Fibroblast of lung (primary cell): ENCODE measurements at regions not wholly inside any gene's neighbourhood (a gene's known extent, or its start where the extent isn't known, plus 50 kb on each side); places are given as distances from the start of the nearest gene placed in this dataset.

ENCODE experiments used
- DNase-seq, 2 donors: peaks; one replicate each; pipeline versions ENCODE4 v3.0.0 to v3.0.0-alpha.2; 2010; ENCODE audit warnings: low read depth in 2 of 2
- H2AFZ ChIP-seq: 2 replicates; pipeline ENCODE4 v1.5.1; 2012; ENCODE audit warnings: low read length, control low read depth, inconsistent platforms
- H3K27ac ChIP-seq: 2 replicates; pipeline ENCODE4 v1.5.1; 2011; ENCODE audit warnings: low read length, control low read depth; ENCODE audit not compliant: insufficient read depth
- H3K27me3 ChIP-seq: 2 replicates; pipeline ENCODE4 v1.5.1; 2011; ENCODE audit warnings: mild to moderate bottlenecking, low read length; ENCODE audit not compliant: control insufficient read depth, insufficient read depth
- H3K36me3 ChIP-seq: 2 replicates; pipeline ENCODE4 v1.5.1; 2011; ENCODE audit warnings: low read length; ENCODE audit not compliant: control insufficient read depth, insufficient read depth
- H3K4me1 ChIP-seq: 2 replicates; pipeline ENCODE4 v1.5.1; 2011; ENCODE audit warnings: low read length; ENCODE audit not compliant: control insufficient read depth, insufficient read depth; ENCODE audit errors: extremely low read depth
- H3K4me2 ChIP-seq: 2 replicates; pipeline ENCODE4 v1.5.1; 2011; ENCODE audit warnings: low read length, control low read depth; ENCODE audit not compliant: insufficient read depth; ENCODE audit errors: extremely low read depth
- H3K4me3 ChIP-seq, 4 experiments: fragments of 200-600 bp in 1 of 4; sonication (generic) in 1 of 4; replicated peaks in 1 of 4; 2 replicates each; pipeline ENCODE4 v1.5.1; 2011 to 2016; ENCODE audit warnings: low read length in 4 of 4, low read depth in 3 of 4, mild to moderate bottlenecking in 3 of 4, control low read depth in 2 of 4, inconsistent platforms in 1 of 4, mixed read lengths in 1 of 4; ENCODE audit not compliant: insufficient read depth in 1 of 4; ENCODE audit errors: control extremely low read depth in 1 of 4
- H3K79me2 ChIP-seq: 2 replicates; pipeline ENCODE4 v1.5.1; 2012; ENCODE audit warnings: mild to moderate bottlenecking, low read length, inconsistent platforms; ENCODE audit not compliant: control insufficient read depth, insufficient read depth
- H3K9ac ChIP-seq: 2 replicates; pipeline ENCODE4 v1.5.1; 2011; ENCODE audit warnings: mild to moderate bottlenecking, low read length, control low read depth; ENCODE audit not compliant: insufficient read depth
- H3K9me3 ChIP-seq: 2 replicates; pipeline ENCODE4 v1.5.1; 2012; ENCODE audit warnings: low read depth, low read length; ENCODE audit not compliant: control insufficient read depth, insufficient read depth
- H4K20me1 ChIP-seq: 2 replicates; pipeline ENCODE4 v1.5.1; 2011; ENCODE audit warnings: low read length; ENCODE audit not compliant: control insufficient read depth, insufficient read depth; ENCODE audit errors: extremely low read depth
- EZH2 ChIP-seq: IDR thresholded peaks from 2 replicates; pipeline ENCODE4 v1.5.1; 2012; ENCODE audit warnings: low read length, control low read depth, mild to moderate bottlenecking; ENCODE audit errors: missing control alignments
- TF ChIP-seq, protein P1 (sequence below), 2 donors: IDR thresholded peaks in 1 of 2; conservative IDR thresholded peaks in 1 of 2; 1 replicate in 1 of 2; 2 replicates in 1 of 2; pipeline ENCODE4 v1.5.1; 2011 to 2012; ENCODE audit warnings: low read length in 2 of 2, control low read depth in 1 of 2, inconsistent platforms in 1 of 2, low read depth in 1 of 2, mild to moderate bottlenecking in 1 of 2

DNA sequence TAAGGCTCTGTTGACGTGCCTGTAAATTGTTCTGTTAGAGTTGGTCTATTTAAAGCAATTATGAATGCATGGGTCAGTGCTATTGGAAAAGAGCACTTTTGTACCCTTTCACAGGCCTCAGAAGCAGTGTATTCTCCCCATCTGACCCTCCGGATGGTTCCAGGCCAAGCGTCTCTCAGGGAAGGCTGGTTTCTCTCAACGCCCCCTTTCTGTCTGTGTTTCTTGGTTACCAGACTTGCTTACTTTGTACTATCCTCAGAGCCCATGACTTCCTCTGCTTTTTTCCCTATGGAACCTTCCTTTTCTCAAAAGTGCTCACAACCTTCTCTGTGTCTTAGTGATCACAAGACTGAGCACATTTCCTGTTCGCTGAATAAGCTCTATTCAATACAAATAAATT is 559.3 kb upstream of the ZFP42 start:
- Histone ChIP-seq H3K79me2 (no peaks in the 10 kb centered on the region), H3K9ac (no peak overlapping the region), H3K9me3 (no peaks in the 10 kb centered on the region), H3K4me1 (no peaks in the 10 kb centered on the region), H4K20me1 (no peaks in the 10 kb centered on the region), H3K27me3 (no peaks in the 10 kb centered on the region), H2AFZ (no peak overlapping the region), H3K4me3 (no peak overlapping the region), H3K36me3 (no peaks in the 10 kb centered on the region), H3K4me2 (no peak overlapping the region), H3K27ac (no peak overlapping the region)
- no peak for TF ChIP-seq EZH2
- TF ChIP-seq, protein P1, sequence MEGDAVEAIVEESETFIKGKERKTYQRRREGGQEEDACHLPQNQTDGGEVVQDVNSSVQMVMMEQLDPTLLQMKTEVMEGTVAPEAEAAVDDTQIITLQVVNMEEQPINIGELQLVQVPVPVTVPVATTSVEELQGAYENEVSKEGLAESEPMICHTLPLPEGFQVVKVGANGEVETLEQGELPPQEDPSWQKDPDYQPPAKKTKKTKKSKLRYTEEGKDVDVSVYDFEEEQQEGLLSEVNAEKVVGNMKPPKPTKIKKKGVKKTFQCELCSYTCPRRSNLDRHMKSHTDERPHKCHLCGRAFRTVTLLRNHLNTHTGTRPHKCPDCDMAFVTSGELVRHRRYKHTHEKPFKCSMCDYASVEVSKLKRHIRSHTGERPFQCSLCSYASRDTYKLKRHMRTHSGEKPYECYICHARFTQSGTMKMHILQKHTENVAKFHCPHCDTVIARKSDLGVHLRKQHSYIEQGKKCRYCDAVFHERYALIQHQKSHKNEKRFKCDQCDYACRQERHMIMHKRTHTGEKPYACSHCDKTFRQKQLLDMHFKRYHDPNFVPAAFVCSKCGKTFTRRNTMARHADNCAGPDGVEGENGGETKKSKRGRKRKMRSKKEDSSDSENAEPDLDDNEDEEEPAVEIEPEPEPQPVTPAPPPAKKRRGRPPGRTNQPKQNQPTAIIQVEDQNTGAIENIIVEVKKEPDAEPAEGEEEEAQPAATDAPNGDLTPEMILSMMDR (conservative IDR thresholded peaks at IDR 0.05 in 1 of 2, IDR thresholded peaks at IDR 0.05 in 1 of 2; ENCODE audit: low read depth in 1 of 2, low read length in 2 of 2) = no peak
- DNase-seq = no peak

DNA sequence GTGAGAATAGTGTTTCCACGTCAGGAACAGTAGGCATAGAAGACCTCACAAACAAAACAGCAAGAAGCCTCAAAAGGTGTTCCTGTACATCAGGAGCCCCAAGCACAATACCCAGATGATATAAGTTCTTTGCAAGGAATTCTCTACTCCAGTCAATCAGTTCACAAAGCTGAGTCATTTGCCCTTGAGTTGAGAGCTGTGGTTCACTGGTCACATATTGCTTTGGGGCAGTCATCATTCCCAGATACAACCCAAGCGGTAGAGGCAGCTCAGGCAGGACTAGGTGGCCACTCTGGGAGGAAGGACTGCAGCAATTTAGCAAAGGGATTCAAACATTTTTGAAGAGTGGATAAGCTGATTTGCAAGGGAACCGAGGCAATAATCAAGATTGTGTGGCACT is 551.5 kb upstream of the ZFP42 start:
- Histone ChIP-seq H3K4me2 (no peak overlapping the region), H3K9ac (no peak overlapping the region), H3K79me2 (no peaks in the 10 kb centered on the region), H3K9me3 (no peaks in the 10 kb centered on the region), H3K4me1 (no peaks in the 10 kb centered on the region), H4K20me1 (no peaks in the 10 kb centered on the region), H2AFZ (no peak overlapping the region), H3K27ac (no peak overlapping the region), H3K36me3 (no peaks in the 10 kb centered on the region), H3K27me3 (no peaks in the 10 kb centered on the region), H3K4me3 (no peak overlapping the region)
- TF ChIP-seq, protein P1 (conservative IDR thresholded peaks at IDR 0.05 in 1 of 2, IDR thresholded peaks at IDR 0.05 in 1 of 2; ENCODE audit: low read depth in 1 of 2, low read length in 2 of 2) = no peak
- TF ChIP-seq EZH2 = no peak
- DNase-seq = no peak

DNA sequence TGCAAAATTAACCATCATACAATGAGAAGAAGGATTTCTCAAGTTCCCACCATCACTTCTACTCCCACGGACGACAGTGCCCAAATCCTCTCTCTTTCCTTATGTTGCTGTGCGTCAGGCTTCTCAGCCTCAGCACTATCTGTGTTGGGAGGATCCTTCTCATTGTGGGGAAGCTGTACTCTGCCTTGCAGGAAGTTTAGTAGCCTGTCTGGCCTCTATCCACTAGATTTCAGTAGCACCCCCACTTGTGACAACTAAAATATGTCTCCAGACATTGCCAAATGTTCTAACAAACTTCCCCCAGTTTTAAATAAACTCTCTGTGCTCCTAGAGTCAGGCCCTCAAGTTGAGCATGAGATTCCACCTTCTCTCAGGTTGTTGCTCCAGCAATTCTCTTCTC is 545.9 kb upstream of the ZFP42 start:
- Histone ChIP-seq H3K4me3 (no peak overlapping the region), H3K9ac (no peak overlapping the region), H3K4me2 (no peak overlapping the region), H3K4me1 (no peaks in the 10 kb centered on the region), H3K9me3 (no peaks in the 10 kb centered on the region), H3K27ac (no peak overlapping the region), H3K79me2 (no peaks in the 10 kb centered on the region), H2AFZ (no peak overlapping the region), H4K20me1 (no peaks in the 10 kb centered on the region), H3K36me3 (no peaks in the 10 kb centered on the region), H3K27me3 (no peaks in the 10 kb centered on the region)
- peak in 1 of 2 donors; percentile 12 for DNase-seq
- no peak for TF ChIP-seq EZH2
- TF ChIP-seq, protein P1 (conservative IDR thresholded peaks at IDR 0.05 in 1 of 2, IDR thresholded peaks at IDR 0.05 in 1 of 2; ENCODE audit: low read depth in 1 of 2, low read length in 2 of 2) = no peak
